SK-N-SH treated with all-trans-retinoic acid at 6 μM for 48 hours (cell line): ENCODE measurements at regions not wholly inside any gene's neighbourhood (a gene's known extent, or its start where the extent isn't known, plus 50 kb on each side); places are given as distances from the start of the nearest gene placed in this dataset.

ENCODE experiments used
- CREB5 ChIP-seq: fragments of 250-450 bp; sonication (Bioruptor Pico); IDR thresholded peaks from 2 replicates; pipeline ENCODE4 v1.5.1; 2020; ENCODE audit warnings: low read depth, mild to moderate bottlenecking, moderate library complexity
- CSRNP3 ChIP-seq: fragments of 250-450 bp; sonication (Bioruptor Pico); IDR thresholded peaks from 2 replicates; pipeline ENCODE4 v1.5.1; 2021; ENCODE audit warnings: mild to moderate bottlenecking, moderate library complexity
- ZNF70 ChIP-seq: fragments of 450-650 bp; formaldehyde crosslinking; IDR thresholded peaks from 2 replicates; pipeline ENCODE4 v1.5.0; 2020; ENCODE audit warnings: mild to moderate bottlenecking, moderate library complexity

GRCh38 chr14:35221462-35221861, 70.7 kb upstream of the PSMA6 start:
- TF ChIP-seq CSRNP3 (CRISPR knock-in tag): no peak
- TF ChIP-seq ZNF70 (CRISPR knock-in tag): no peak
- TF ChIP-seq CREB5 (CRISPR knock-in tag): no peak
